Uterus (tissue), 3 donors: ENCODE measurements at regions not wholly inside any gene's neighbourhood (a gene's known extent, or its start where the extent isn't known, plus 50 kb on each side); places are given as distances from the start of the nearest gene placed in this dataset.
"Not testable (repeated sequence)": the region's sequence is repeated elsewhere in the genome, so short reads cannot be mapped to it uniquely, and the experiment has no call there.

Experiments
- DNase-seq, 2 donors: peaks; one replicate each; pipeline ENCODE4 v3.0.0-alpha.2; 2019 to 2020
- H3K27ac ChIP-seq, 2 donors: fragments of 200-600 bp; sonication (generic); 1 replicate in 1 of 2; 2 replicates in 1 of 2; pipeline ENCODE4 v1.5.1; 2016 to 2018
- H3K27me3 ChIP-seq, 2 donors: fragments of 200-600 bp; sonication (generic); one replicate each; pipeline ENCODE4 v1.5.1; 2018 to 2019; ENCODE audit warnings: control low read depth in 1 of 2
- H3K36me3 ChIP-seq, 2 donors: fragments of 200-600 bp; sonication (generic); one replicate each; pipeline ENCODE4 v1.5.1; 2019; ENCODE audit warnings: control low read depth in 1 of 2
- H3K4me1 ChIP-seq, 2 donors: fragments of 200-600 bp; sonication (generic); one replicate each; pipeline ENCODE4 v1.5.1; 2018 to 2019; ENCODE audit warnings: control low read depth in 1 of 2
- H3K4me3 ChIP-seq, 2 donors: fragments of 200-600 bp; sonication (generic); 1 replicate in 1 of 2; 2 replicates in 1 of 2; pipeline ENCODE4 v1.5.1; 2018 to 2019; ENCODE audit warnings: mild to moderate bottlenecking in 1 of 2
- H3K9me3 ChIP-seq, 2 donors: fragments of 200-600 bp; sonication (generic); one replicate each; pipeline ENCODE4 v1.5.1; 2019; ENCODE audit warnings: control low read depth in 1 of 2
- CTCF ChIP-seq, 4 experiments: fragments of 200-600 bp in 2 of 4; fragments of 450-650 bp in 2 of 4; sonication (generic) in 2 of 4; IDR thresholded peaks; one replicate each; pipeline ENCODE4 v1.5.1; 2016 to 2019; ENCODE audit warnings: antibody characterized with exemption in 4 of 4, mild to moderate bottlenecking in 2 of 4, moderate library complexity in 1 of 4
- POLR2A ChIP-seq, 2 donors: fragments of 450-650 bp; IDR thresholded peaks; one replicate each; pipeline ENCODE4 v1.6.1; 2016; ENCODE audit warnings: antibody characterized with exemption in 2 of 2, mild to moderate bottlenecking in 1 of 2, moderate library complexity in 1 of 2
- intact Hi-C: fragments of 100-400 bp; cut with DNase I; formaldehyde crosslinking; loops from one replicate; pipeline ENCODE4 v1.15.1; 2023; ENCODE audit warnings: low total_unique reads
- donor health status: DM: yes; HTN: yes; CAD: no.

- H3K4me3 ChIP-seq: no peak overlapping the region
- H3K36me3 ChIP-seq: no peaks in the 10 kb centered on the region
- no peak for DNase-seq
- no peaks in the 10 kb centered on the region for H3K27me3 ChIP-seq
- no peaks in the 10 kb centered on the region for H3K9me3 ChIP-seq
- intact Hi-C loops: no loop called here
- TF ChIP-seq CTCF (IDR thresholded peaks at IDR 0.05) (no peak), POLR2A (IDR thresholded peaks at IDR 0.05) (no peak)
- no peak overlapping the region for H3K27ac ChIP-seq
- peaks cover 8 to 13% of the 10 kb centered on the region in 2 donors for H3K4me1 ChIP-seq
These were observed 67.0 kb downstream of the FAM50B start for GRCh38 chr6:3916211-3916610.

- H3K4me1 ChIP-seq, H3K36me3 ChIP-seq, H3K27ac ChIP-seq, DNase-seq, H3K9me3 ChIP-seq, H3K27me3 ChIP-seq, H3K4me3 ChIP-seq, intact Hi-C loops: not testable (repeated sequence)
These were observed 67.6 kb downstream of the FAM50B start for GRCh38 chr6:3916749-3917148.

DNA sequence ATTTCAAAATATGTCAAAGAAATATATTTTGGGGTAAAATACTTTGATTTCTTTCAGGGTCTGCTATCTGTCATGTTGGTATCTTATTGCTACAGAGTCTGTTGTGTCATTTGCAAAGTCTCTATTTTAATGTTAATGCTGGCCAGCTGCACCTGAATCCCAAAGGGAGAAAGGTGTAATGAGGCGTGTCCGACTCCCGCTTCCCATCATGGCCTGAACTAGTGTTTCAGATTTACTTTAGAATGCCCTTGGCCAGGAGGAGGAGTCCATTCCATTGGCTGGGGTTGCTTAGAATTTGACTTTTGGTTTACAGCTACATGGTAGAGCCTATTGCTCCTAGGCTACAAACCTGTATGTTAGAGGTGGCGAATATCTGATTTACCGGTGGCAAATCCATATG lies 69.3 kb downstream of the FAM50B start:
- Histone ChIP-seq H3K27me3 (no peaks in the 10 kb centered on the region), H3K4me3 (no peak overlapping the region), H3K36me3 (no peaks in the 10 kb centered on the region), H3K9me3 (no peaks in the 10 kb centered on the region), H3K27ac (no peak overlapping the region), H3K4me1 (no peaks in the 10 kb centered on the region)
- TF ChIP-seq POLR2A (IDR thresholded peaks at IDR 0.05): no peak
- no peak for DNase-seq
- intact Hi-C loops: no loop called here

GRCh38 chr6:3919130-3919628 lies 70.0 kb downstream of the FAM50B start:
- TF ChIP-seq CTCF (IDR thresholded peaks at IDR 0.05) (no peak), POLR2A (IDR thresholded peaks at IDR 0.05) (no peak)
- H3K36me3 ChIP-seq: no peaks in the 10 kb centered on the region
- no peak overlapping the region for H3K4me3 ChIP-seq
- H3K4me1 ChIP-seq: no peaks in the 10 kb centered on the region
- DNase-seq: no peak
- no peaks in the 10 kb centered on the region for H3K27me3 ChIP-seq
- intact Hi-C loops: no loop called here
- no peak overlapping the region for H3K27ac ChIP-seq
- no peaks in the 10 kb centered on the region for H3K9me3 ChIP-seq

DNA sequence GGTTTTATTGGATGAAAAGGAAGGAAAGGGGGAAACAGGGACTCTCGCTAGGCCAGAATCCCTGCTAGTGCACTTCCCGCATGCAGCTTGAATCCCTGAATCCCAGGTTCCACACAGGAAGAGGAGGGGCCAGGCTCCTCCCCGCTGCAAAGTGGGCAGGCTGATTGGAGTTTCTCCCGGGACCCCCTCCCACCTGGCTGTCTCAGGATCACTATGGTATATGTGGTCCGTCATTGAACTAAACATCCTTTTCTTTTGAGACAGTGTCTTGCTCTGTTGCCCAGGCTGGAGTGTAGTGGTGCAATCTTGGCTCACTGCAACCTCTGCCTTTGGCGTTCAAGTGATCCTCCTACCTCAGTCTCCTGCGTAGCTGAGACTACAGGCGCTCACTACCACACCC lies 70.7 kb downstream of the FAM50B start:
- no peaks in the 10 kb centered on the region for H3K36me3 ChIP-seq
- H3K9me3 ChIP-seq: no peaks in the 10 kb centered on the region
- intact Hi-C loops: no loop called here
- no peak overlapping the region for H3K4me3 ChIP-seq
- no peak for DNase-seq
- no peaks in the 10 kb centered on the region for H3K4me1 ChIP-seq
- no peaks in the 10 kb centered on the region for H3K27me3 ChIP-seq
- no peak for TF ChIP-seq CTCF (IDR thresholded peaks at IDR 0.05)
- no peak for TF ChIP-seq POLR2A (IDR thresholded peaks at IDR 0.05)
- no peak overlapping the region for H3K27ac ChIP-seq

DNA sequence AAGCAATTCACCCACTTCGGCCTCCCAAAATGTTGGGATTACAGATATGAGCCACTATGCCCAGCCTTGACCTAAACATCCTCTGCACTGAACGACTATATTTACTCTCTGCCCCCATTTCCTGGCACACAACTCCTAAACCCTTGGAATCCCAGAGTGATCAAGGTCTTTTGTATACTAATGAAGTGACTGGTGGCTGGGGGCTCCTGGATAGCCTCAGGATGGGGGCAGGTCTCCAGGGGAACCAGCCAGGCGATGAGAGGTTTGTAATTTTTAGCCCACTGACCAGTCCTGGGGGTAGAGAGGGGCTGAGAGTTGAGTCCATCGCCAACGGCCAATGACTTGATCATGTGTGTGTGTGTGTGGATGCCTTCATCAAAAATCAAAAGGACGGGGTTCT lies 71.1 kb downstream of the FAM50B start:
- TF ChIP-seq POLR2A (IDR thresholded peaks at IDR 0.05): no peak
- TF ChIP-seq CTCF (IDR thresholded peaks at IDR 0.05): no peak
- Histone ChIP-seq H3K4me1 (no peaks in the 10 kb centered on the region), H3K27ac (no peak overlapping the region), H3K27me3 (no peaks in the 10 kb centered on the region), H3K36me3 (no peaks in the 10 kb centered on the region), H3K9me3 (no peaks in the 10 kb centered on the region), H3K4me3 (no peak overlapping the region)
- intact Hi-C loops: no loop called here
- DNase-seq: no peak
